Daoy (cell line): ENCODE measurements at regions not wholly inside any gene's neighbourhood (a gene's known extent, or its start where the extent isn't known, plus 50 kb on each side); places are given as distances from the start of the nearest gene placed in this dataset.

Experiments
- DNase-seq: peaks from one replicate; pipeline ENCODE4 v3.0.0-alpha.2; 2015; ENCODE audit warnings: low read depth

- peak; percentile 63 for DNase-seq
Observed at GRCh38 chr1:222243902-222244301, 304.0 kb downstream of the HHIPL2 start.

GRCh38 chr1:222242492-222242891, 305.4 kb downstream of the HHIPL2 start:
- DNase-seq: no peak

GRCh38 chr1:222241410-222241809, 306.5 kb downstream of the HHIPL2 start:
- no peak for DNase-seq

- DNase-seq: peak; percentile 15
Observed at GRCh38 chr1:222240536-222241181, 307.2 kb downstream of the HHIPL2 start.

GRCh38 chr1:222239130-222239529, 308.8 kb downstream of the HHIPL2 start:
- no peak for DNase-seq

GRCh38 chr1:222234351-222234750, 313.6 kb downstream of the HHIPL2 start:
- DNase-seq: no peak

GRCh38 chr1:222233444-222234158, 314.3 kb downstream of the HHIPL2 start:
- peak; percentile 24 for DNase-seq

GRCh38 chr1:222232842-222233241, 315.1 kb downstream of the HHIPL2 start:
- no peak for DNase-seq

- no peak for DNase-seq
Observed at GRCh38 chr1:222229672-222230312, 318.1 kb downstream of the HHIPL2 start.

GRCh38 chr1:222225316-222225691, 322.6 kb downstream of the HHIPL2 start:
- DNase-seq: no peak

- no peak for DNase-seq
Observed at GRCh38 chr1:222224636-222225315, 323.1 kb downstream of the HHIPL2 start.

- no peak for DNase-seq
Observed at GRCh38 chr1:222224156-222224555, 323.7 kb downstream of the HHIPL2 start.

- DNase-seq: no peak
Observed at GRCh38 chr1:222223010-222223409, 324.9 kb downstream of the HHIPL2 start.

GRCh38 chr1:222216255-222216754, 331.6 kb downstream of the HHIPL2 start:
- DNase-seq: no peak

- DNase-seq: no peak
Observed at GRCh38 chr1:222210776-222211175, 337.1 kb downstream of the HHIPL2 start.

- no peak for DNase-seq
Observed at GRCh38 chr1:222204475-222204874, 343.4 kb downstream of the HHIPL2 start.

- DNase-seq: no peak
Observed at GRCh38 chr1:222202831-222203230, 345.1 kb downstream of the HHIPL2 start.

GRCh38 chr1:222196736-222197135, 351.2 kb downstream of the HHIPL2 start:
- DNase-seq: no peak

GRCh38 chr1:222196288-222196687, 351.6 kb downstream of the HHIPL2 start:
- no peak for DNase-seq

GRCh38 chr1:222195857-222196256, 352.0 kb downstream of the HHIPL2 start:
- DNase-seq: no peak

GRCh38 chr1:222189218-222189617, 358.7 kb downstream of the HHIPL2 start:
- no peak for DNase-seq
